Activated naive CD8-positive, alpha-beta T cell (primary cell): ENCODE measurements at regions not wholly inside any gene's neighbourhood (a gene's known extent, or its start where the extent isn't known, plus 50 kb on each side); places are given as distances from the start of the nearest gene placed in this dataset.

Source experiments
- H3K27ac Mint-ChIP-seq: one replicate; pipeline ENCODE4 v1.8.0; 2021; ENCODE audit warnings: mixed read lengths
- H3K27me3 Mint-ChIP-seq: one replicate; pipeline ENCODE4 v1.8.0; 2021; ENCODE audit warnings: mixed read lengths
- H3K36me3 Mint-ChIP-seq: one replicate; pipeline ENCODE4 v1.8.0; 2021; ENCODE audit warnings: mixed read lengths
- H3K4me1 Mint-ChIP-seq: one replicate; pipeline ENCODE4 v1.8.0; 2021; ENCODE audit warnings: low read depth, mixed read lengths
- H3K4me3 Mint-ChIP-seq: one replicate; pipeline ENCODE4 v1.8.0; 2021; ENCODE audit warnings: mild to moderate bottlenecking, mixed read lengths
- H3K9me3 Mint-ChIP-seq: one replicate; pipeline ENCODE4 v1.8.0; 2021; ENCODE audit warnings: low read depth, mixed read lengths

- Mint-ChIP-seq H3K36me3 (no peaks in the 10 kb centered on the region), H3K4me1 (no peaks in the 10 kb centered on the region), H3K9me3 (peaks cover 6% of the 10 kb centered on the region), H3K27ac (no peak overlapping the region), H3K27me3 (no peaks in the 10 kb centered on the region), H3K4me3 (no peak overlapping the region)
These were observed 339.8 kb upstream of the CDH7 start for GRCh38 chr18:65411061-65411460.

- H3K4me3 Mint-ChIP-seq, result no peak overlapping the region
- no peaks in the 10 kb centered on the region for H3K4me1 Mint-ChIP-seq
- H3K9me3 Mint-ChIP-seq, result peaks cover 14% of the 10 kb centered on the region
- H3K36me3 Mint-ChIP-seq, result no peaks in the 10 kb centered on the region
- H3K27ac Mint-ChIP-seq, result no peak overlapping the region
- H3K27me3 Mint-ChIP-seq, result no peaks in the 10 kb centered on the region
These were observed 341.6 kb upstream of the CDH7 start for GRCh38 chr18:65409261-65409660.

GRCh38 chr18:65403534-65403933 lies 347.3 kb upstream of the CDH7 start:
- Mint-ChIP-seq H3K4me3 (no peak overlapping the region), H3K4me1 (no peaks in the 10 kb centered on the region), H3K27me3 (no peaks in the 10 kb centered on the region), H3K9me3 (peaks cover 13% of the 10 kb centered on the region), H3K27ac (no peak overlapping the region), H3K36me3 (no peaks in the 10 kb centered on the region)

GRCh38 chr18:65399091-65399490 lies 351.7 kb upstream of the CDH7 start:
- Mint-ChIP-seq H3K27ac (no peak overlapping the region), H3K9me3 (peaks cover 7% of the 10 kb centered on the region), H3K27me3 (no peaks in the 10 kb centered on the region), H3K36me3 (no peaks in the 10 kb centered on the region), H3K4me1 (no peaks in the 10 kb centered on the region), H3K4me3 (no peak overlapping the region)

- Mint-ChIP-seq H3K27ac (no peak overlapping the region), H3K36me3 (no peaks in the 10 kb centered on the region), H3K9me3 (peaks cover 7% of the 10 kb centered on the region), H3K27me3 (no peaks in the 10 kb centered on the region), H3K4me1 (no peaks in the 10 kb centered on the region), H3K4me3 (no peak overlapping the region)
These were observed 352.3 kb upstream of the CDH7 start for GRCh38 chr18:65398347-65399075.

- Mint-ChIP-seq H3K4me3 (no peak overlapping the region), H3K9me3 (peaks cover 16% of the 10 kb centered on the region), H3K36me3 (no peaks in the 10 kb centered on the region), H3K4me1 (no peaks in the 10 kb centered on the region), H3K27ac (no peak overlapping the region), H3K27me3 (no peaks in the 10 kb centered on the region)
These were observed 369.8 kb upstream of the CDH7 start for GRCh38 chr18:65380986-65381385.

- H3K36me3 Mint-ChIP-seq, result no peaks in the 10 kb centered on the region
- H3K4me1 Mint-ChIP-seq, result no peaks in the 10 kb centered on the region
- no peak overlapping the region for H3K4me3 Mint-ChIP-seq
- H3K9me3 Mint-ChIP-seq, result peaks cover 14% of the 10 kb centered on the region
- H3K27ac Mint-ChIP-seq, result no peak overlapping the region
- no peaks in the 10 kb centered on the region for H3K27me3 Mint-ChIP-seq
These were observed 370.2 kb upstream of the CDH7 start for GRCh38 chr18:65380571-65380970.

- no peak overlapping the region for H3K27ac Mint-ChIP-seq
- no peaks in the 10 kb centered on the region for H3K4me1 Mint-ChIP-seq
- H3K36me3 Mint-ChIP-seq, result no peaks in the 10 kb centered on the region
- peaks cover 18% of the 10 kb centered on the region for H3K9me3 Mint-ChIP-seq
- no peaks in the 10 kb centered on the region for H3K27me3 Mint-ChIP-seq
- no peak overlapping the region for H3K4me3 Mint-ChIP-seq
These were observed 377.9 kb upstream of the CDH7 start for GRCh38 chr18:65372904-65373303.

GRCh38 chr18:65365245-65365980 lies 385.4 kb upstream of the CDH7 start:
- H3K9me3 Mint-ChIP-seq, result peaks cover 12% of the 10 kb centered on the region
- H3K36me3 Mint-ChIP-seq, result no peaks in the 10 kb centered on the region
- no peak overlapping the region for H3K27ac Mint-ChIP-seq
- H3K4me3 Mint-ChIP-seq, result no peak overlapping the region
- no peaks in the 10 kb centered on the region for H3K27me3 Mint-ChIP-seq
- H3K4me1 Mint-ChIP-seq, result no peaks in the 10 kb centered on the region

- H3K36me3 Mint-ChIP-seq, result no peaks in the 10 kb centered on the region
- H3K9me3 Mint-ChIP-seq, result peaks cover 10% of the 10 kb centered on the region
- no peak overlapping the region for H3K27ac Mint-ChIP-seq
These were observed 386.7 kb upstream of the CDH7 start for GRCh38 chr18:65363911-65364632.

GRCh38 chr18:65363011-65363410 lies 387.8 kb upstream of the CDH7 start:
- Mint-ChIP-seq H3K4me1 (no peaks in the 10 kb centered on the region), H3K27me3 (no peaks in the 10 kb centered on the region), H3K4me3 (no peak overlapping the region), H3K36me3 (no peaks in the 10 kb centered on the region), H3K9me3 (peaks cover 13% of the 10 kb centered on the region), H3K27ac (no peak overlapping the region)

More at GRCh38 chr18:65363911-65364632, 386.7 kb upstream of the CDH7 start:
- Mint-ChIP-seq H3K4me1 (no peaks in the 10 kb centered on the region), H3K27me3 (no peaks in the 10 kb centered on the region), H3K4me3 (no peak overlapping the region)

GRCh38 chr18:65359479-65359878 lies 391.3 kb upstream of the CDH7 start:
- H3K4me3 Mint-ChIP-seq, result no peak overlapping the region
- no peaks in the 10 kb centered on the region for H3K36me3 Mint-ChIP-seq
- H3K9me3 Mint-ChIP-seq, result peaks cover 5% of the 10 kb centered on the region
- no peaks in the 10 kb centered on the region for H3K27me3 Mint-ChIP-seq
- H3K27ac Mint-ChIP-seq, result no peak overlapping the region
- no peaks in the 10 kb centered on the region for H3K4me1 Mint-ChIP-seq

- Mint-ChIP-seq H3K27me3 (no peaks in the 10 kb centered on the region), H3K4me1 (no peaks in the 10 kb centered on the region), H3K27ac (no peak overlapping the region), H3K9me3 (peaks cover 5% of the 10 kb centered on the region), H3K36me3 (no peaks in the 10 kb centered on the region), H3K4me3 (no peak overlapping the region)
These were observed 392.5 kb upstream of the CDH7 start for GRCh38 chr18:65358306-65358705.

- peaks cover 4% of the 10 kb centered on the region for H3K9me3 Mint-ChIP-seq
- H3K4me3 Mint-ChIP-seq, result no peak overlapping the region
- no peaks in the 10 kb centered on the region for H3K36me3 Mint-ChIP-seq
- no peaks in the 10 kb centered on the region for H3K4me1 Mint-ChIP-seq
- no peak overlapping the region for H3K27ac Mint-ChIP-seq
- H3K27me3 Mint-ChIP-seq, result no peaks in the 10 kb centered on the region
These were observed 398.6 kb upstream of the CDH7 start for GRCh38 chr18:65352186-65352585.

- H3K36me3 Mint-ChIP-seq, result no peaks in the 10 kb centered on the region
- no peaks in the 10 kb centered on the region for H3K4me1 Mint-ChIP-seq
- H3K4me3 Mint-ChIP-seq, result no peak overlapping the region
- peaks cover 4% of the 10 kb centered on the region for H3K9me3 Mint-ChIP-seq
- no peak overlapping the region for H3K27ac Mint-ChIP-seq
- H3K27me3 Mint-ChIP-seq, result no peaks in the 10 kb centered on the region
These were observed 401.2 kb upstream of the CDH7 start for GRCh38 chr18:65349635-65350034.
